OCI-LY1 (cell line): ENCODE measurements at regions not wholly inside any gene's neighbourhood (a gene's known extent, or its start where the extent isn't known, plus 50 kb on each side); places are given as distances from the start of the nearest gene placed in this dataset.

ENCODE experiments used
- H2AFZ ChIP-seq: fragments of 200-600 bp; sonication (generic), shearing (Covaris generic); 2 replicates; pipeline ENCODE4 v1.6.0; 2014; ENCODE audit warnings: antibody characterized with exemption, mild to moderate bottlenecking, low read length
- H3F3A ChIP-seq: fragments of 200-600 bp; sonication (generic), shearing (Covaris generic); 2 replicates; pipeline ENCODE4 v1.6.0; 2014; ENCODE audit warnings: mild to moderate bottlenecking, antibody characterized with exemption, low read length, moderate library complexity; ENCODE audit not compliant: insufficient read depth
- H3K27ac ChIP-seq: fragments of 200-600 bp; sonication (generic); 2 replicates; pipeline ENCODE4 v1.5.1; 2014; ENCODE audit warnings: low read length, mixed run types, mild to moderate bottlenecking, low read depth; ENCODE audit not compliant: poor library complexity, severe bottlenecking
- H3K27me3 ChIP-seq: fragments of 200-600 bp; sonication (generic); 2 replicates; pipeline ENCODE4 v1.6.0; 2014; ENCODE audit warnings: antibody characterized with exemption, mild to moderate bottlenecking, low read length, moderate library complexity; ENCODE audit not compliant: insufficient read depth
- H3K36me3 ChIP-seq: fragments of 200-600 bp; sonication (generic); 2 replicates; pipeline ENCODE4 v1.6.1; 2014; ENCODE audit warnings: mild to moderate bottlenecking, antibody characterized with exemption, low read length, moderate library complexity, mixed read lengths; ENCODE audit not compliant: insufficient read depth
- H3K4me1 ChIP-seq: fragments of 200-600 bp; sonication (generic); 2 replicates; pipeline ENCODE4 v1.5.1; 2014; ENCODE audit warnings: mild to moderate bottlenecking, low read length, moderate library complexity; ENCODE audit not compliant: insufficient read depth, severe bottlenecking
- H3K4me2 ChIP-seq: fragments of 200-600 bp; sonication (generic), shearing (Covaris generic); 2 replicates; pipeline ENCODE4 v1.6.1; 2014; ENCODE audit warnings: low read length
- H3K4me3 ChIP-seq: fragments of 200-600 bp; sonication (generic); 2 replicates; pipeline ENCODE4 v1.5.1; 2014; ENCODE audit warnings: low read length, low read depth, mild to moderate bottlenecking, mixed read lengths; ENCODE audit not compliant: poor library complexity, severe bottlenecking
- H3K79me2 ChIP-seq: fragments of 200-600 bp; shearing (Covaris generic); 2 replicates; pipeline ENCODE4 v1.6.1; 2016; ENCODE audit warnings: mixed run types, low read length, mixed read lengths; ENCODE audit not compliant: insufficient read depth
- H3K9ac ChIP-seq: fragments of 200-600 bp; sonication (generic), shearing (Covaris generic); 2 replicates; pipeline ENCODE4 v1.6.1; 2014; ENCODE audit warnings: mild to moderate bottlenecking, low read length, mixed read lengths
- H3K9me2 ChIP-seq: fragments of 200-600 bp; sonication (generic), shearing (Covaris generic); 2 replicates; pipeline ENCODE4 v1.6.1; 2014; ENCODE audit warnings: low read depth, mild to moderate bottlenecking, low read length, mixed read lengths
- H3K9me3 ChIP-seq: fragments of 200-600 bp; shearing (Covaris generic); 2 replicates; pipeline ENCODE4 v1.6.1; 2014; ENCODE audit warnings: low read length, mixed read lengths
- H4K20me1 ChIP-seq: fragments of 200-600 bp; sonication (generic), shearing (Covaris generic); 2 replicates; pipeline ENCODE4 v1.6.0; 2016; ENCODE audit warnings: mild to moderate bottlenecking, low read length; ENCODE audit not compliant: insufficient read depth
- CTCF ChIP-seq: fragments of 200-600 bp; sonication (generic), shearing (Covaris generic); IDR thresholded peaks from 2 replicates; pipeline ENCODE4 v1.5.1; 2017; ENCODE audit warnings: mild to moderate bottlenecking, antibody characterized with exemption, low read length, moderate library complexity, mixed read lengths
- EZH2 ChIP-seq: fragments of 200-600 bp; sonication (generic), shearing (Covaris generic); IDR thresholded peaks from 2 replicates; pipeline ENCODE4 v1.8.0; 2017; ENCODE audit warnings: borderline replicate concordance, mixed run types, mild to moderate bottlenecking, antibody characterized with exemption, low read length, moderate library complexity, mixed read lengths

- Histone ChIP-seq H3K9me3 (no peaks in the 10 kb centered on the region), H3K79me2 (no peaks in the 10 kb centered on the region), H4K20me1 (no peaks in the 10 kb centered on the region), H3K36me3 (no peaks in the 10 kb centered on the region), H3K4me3 (no peak overlapping the region), H3K27me3 (peaks cover 7% of the 10 kb centered on the region; the same call in 1 of the 2 replicates), H3K27ac (no peak overlapping the region), H2AFZ (no peak overlapping the region), H3K4me1 (no peaks in the 10 kb centered on the region), H3K9ac (no peak overlapping the region), H3K9me2 (no peaks in the 10 kb centered on the region), H3K4me2 (no peak overlapping the region), H3F3A (no peaks in the 10 kb centered on the region)
- TF ChIP-seq CTCF = no peak
- no peak for TF ChIP-seq EZH2
Observed at GRCh38 chr17:79164408-79164807, 89.8 kb downstream of the ENGASE start.

GRCh38 chr17:79163071-79163470 is 88.4 kb downstream of the ENGASE start:
- no peak for TF ChIP-seq EZH2
- Histone ChIP-seq H3K79me2 (no peaks in the 10 kb centered on the region), H3K9ac (no peak overlapping the region), H3K4me2 (no peak overlapping the region), H3K36me3 (no peaks in the 10 kb centered on the region), H3K4me1 (no peaks in the 10 kb centered on the region), H3K9me3 (no peaks in the 10 kb centered on the region), H3F3A (no peaks in the 10 kb centered on the region), H3K4me3 (no peak overlapping the region), H4K20me1 (no peaks in the 10 kb centered on the region), H3K9me2 (no peaks in the 10 kb centered on the region), H3K27ac (no peak overlapping the region), H3K27me3 (peaks cover 7% of the 10 kb centered on the region; the same call in 1 of the 2 replicates), H2AFZ (no peak overlapping the region)

GRCh38 chr17:79162012-79162963 is 87.7 kb downstream of the ENGASE start:
- H3K9me2 ChIP-seq = no peaks in the 10 kb centered on the region
- no peak for TF ChIP-seq EZH2
- TF ChIP-seq CTCF = no peak
- H3K4me1 ChIP-seq = no peaks in the 10 kb centered on the region
- no peak overlapping the region for H2AFZ ChIP-seq
- no peaks in the 10 kb centered on the region for H3K36me3 ChIP-seq
- peaks cover 7% of the 10 kb centered on the region for H3K27me3 ChIP-seq
- H4K20me1 ChIP-seq = no peaks in the 10 kb centered on the region
- H3F3A ChIP-seq = no peaks in the 10 kb centered on the region
- H3K27ac ChIP-seq = no peak overlapping the region
- no peaks in the 10 kb centered on the region for H3K79me2 ChIP-seq
- H3K4me2 ChIP-seq = no peak overlapping the region
- H3K4me3 ChIP-seq = no peak overlapping the region
- H3K9me3 ChIP-seq = no peaks in the 10 kb centered on the region
- H3K9ac ChIP-seq = no peak overlapping the region
